Right lung (tissue), 2 donors: ENCODE measurements at regions not wholly inside any gene's neighbourhood (a gene's known extent, or its start where the extent isn't known, plus 50 kb on each side); places are given as distances from the start of the nearest gene placed in this dataset.

Experiments
- DNase-seq, 2 donors: peaks; one replicate each; pipeline ENCODE4 v3.0.0-alpha.2; 2013

DNA sequence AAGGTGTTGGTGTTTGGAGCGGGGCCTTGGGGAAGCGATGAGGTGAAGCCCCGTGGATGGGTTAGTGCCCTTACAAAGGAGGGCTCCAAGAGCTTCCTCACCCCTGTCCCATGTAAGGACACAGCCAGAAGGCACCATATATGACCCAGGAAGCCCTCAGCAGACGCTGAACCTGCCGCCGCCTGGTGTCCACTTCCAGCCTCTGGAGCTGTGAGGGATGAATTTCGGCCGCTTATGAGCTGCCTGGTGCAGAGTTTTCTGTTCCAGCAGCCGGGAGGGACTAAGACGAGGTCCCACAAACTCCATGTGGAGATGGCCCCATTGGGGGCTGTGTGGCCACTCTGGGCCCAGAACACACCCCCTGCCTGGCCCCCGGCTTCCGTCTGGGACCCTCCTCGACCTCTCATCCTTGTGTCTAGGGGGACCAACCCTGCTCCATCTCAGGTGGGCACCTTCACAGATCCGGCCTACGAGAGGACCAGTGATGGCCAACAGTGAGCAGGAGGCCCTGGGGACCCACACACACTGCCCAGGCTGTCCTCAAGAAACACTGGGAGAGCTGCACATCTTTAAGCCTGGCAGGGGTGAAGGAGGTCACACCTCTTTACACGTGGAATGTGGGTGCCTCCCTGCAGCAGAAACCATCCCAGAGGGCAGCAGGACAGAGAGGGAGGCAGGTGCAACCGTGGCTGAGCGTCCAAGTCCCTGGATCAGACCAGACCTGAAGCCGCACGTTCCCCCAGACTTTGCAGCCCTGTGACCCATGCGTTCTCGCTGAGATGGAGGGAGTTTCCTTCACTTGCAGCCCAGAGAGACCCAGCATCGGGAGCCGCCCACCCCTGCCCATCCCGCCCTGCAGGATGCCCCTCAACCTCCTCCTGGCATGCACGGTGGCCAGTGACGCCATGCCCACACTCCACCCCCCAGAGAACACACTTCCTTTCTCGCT is 96.1 kb downstream of the PDGFA start:
- DNase-seq = no peak

DNA sequence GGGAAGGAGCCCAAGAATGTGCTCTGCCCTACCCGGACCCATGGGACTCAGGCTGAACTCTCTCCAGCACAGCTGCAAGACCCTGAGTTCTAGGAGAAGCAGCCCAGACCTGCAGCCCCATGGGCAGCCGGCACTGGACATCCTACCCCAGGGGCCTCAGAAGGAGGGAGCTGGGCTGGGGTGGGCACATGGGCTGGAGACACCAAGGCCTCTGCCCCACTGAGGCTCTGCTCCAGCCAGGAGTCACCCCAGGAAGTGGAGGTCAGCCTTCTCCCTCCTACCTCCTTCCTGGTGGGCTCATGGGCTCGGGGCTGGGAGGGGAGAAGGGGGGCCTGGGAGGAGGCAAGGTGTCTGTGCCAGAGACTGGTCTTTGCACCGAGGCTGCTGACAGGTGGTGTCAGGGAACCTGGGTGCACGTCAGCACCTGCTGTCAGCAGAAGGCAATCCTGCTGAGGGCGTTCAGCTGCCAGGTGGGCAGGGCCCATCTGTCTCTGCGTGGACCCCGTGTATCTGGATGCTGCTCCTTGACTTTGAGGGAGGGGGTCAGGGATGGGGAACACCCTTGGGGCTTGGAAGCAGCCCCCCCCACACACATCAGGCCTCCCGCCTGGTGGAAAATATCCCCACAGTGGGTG is 95.2 kb downstream of the PDGFA start:
- no peak for DNase-seq

DNA sequence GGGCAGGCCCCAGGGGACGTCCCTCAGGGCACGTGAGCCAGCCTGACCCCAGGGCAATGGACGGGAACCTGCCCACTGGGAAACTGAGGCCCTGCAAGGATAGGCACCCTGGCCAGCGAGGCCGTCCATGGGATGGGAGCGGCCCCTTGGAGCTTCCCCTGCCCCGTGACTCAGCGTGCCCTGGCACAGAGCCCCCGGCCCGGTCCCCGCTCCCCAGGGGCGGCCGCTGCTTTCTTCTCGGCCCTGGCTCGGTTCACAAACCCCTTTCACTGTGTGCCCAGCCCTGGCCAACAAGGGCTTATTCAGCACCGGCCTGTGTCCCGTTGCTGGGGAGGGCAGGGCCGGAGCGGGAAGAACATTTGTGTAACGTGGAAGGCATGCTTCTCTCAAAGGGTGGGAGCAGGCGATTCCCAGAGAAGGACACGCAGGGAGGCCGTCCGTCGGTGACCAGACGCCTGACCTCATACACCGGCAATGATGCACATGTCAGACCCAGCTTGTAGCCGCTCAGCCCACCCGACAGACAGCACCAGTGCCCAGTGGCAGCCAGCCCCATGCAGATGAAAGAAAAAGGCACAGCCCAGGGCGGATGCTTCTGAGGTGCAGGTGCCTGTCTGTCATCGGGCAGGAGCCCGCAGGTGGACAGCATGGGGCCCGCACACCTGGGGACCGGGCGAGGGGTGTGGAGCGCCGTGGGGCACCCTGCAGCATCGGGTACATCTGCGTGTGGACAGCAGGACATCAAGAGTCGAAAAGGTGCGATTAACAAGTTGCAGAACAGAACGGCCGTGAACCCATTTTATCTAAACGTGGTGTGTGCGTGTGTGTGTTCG is 94.5 kb downstream of the PDGFA start:
- no peak for DNase-seq

DNA sequence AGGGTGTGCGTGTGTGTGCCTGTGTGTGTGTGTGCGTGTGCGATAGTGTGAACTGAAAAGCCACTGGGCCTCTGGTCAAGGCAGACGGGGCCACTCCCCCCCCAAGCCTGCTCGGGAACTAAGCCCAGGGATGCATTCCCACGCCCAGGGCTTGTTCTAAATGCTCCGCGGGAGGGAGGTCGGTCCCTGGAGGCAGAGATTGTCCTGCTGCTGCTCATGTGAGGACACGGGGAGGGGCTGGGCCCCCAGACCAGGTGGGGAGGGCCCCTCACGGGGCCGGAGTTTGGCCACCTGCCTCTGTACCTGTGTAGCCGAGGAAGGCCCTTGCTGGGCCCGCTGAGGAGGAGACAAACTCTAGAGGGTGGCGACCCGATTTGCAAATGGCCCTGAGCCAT is 93.9 kb downstream of the PDGFA start:
- DNase-seq = no peak

DNA sequence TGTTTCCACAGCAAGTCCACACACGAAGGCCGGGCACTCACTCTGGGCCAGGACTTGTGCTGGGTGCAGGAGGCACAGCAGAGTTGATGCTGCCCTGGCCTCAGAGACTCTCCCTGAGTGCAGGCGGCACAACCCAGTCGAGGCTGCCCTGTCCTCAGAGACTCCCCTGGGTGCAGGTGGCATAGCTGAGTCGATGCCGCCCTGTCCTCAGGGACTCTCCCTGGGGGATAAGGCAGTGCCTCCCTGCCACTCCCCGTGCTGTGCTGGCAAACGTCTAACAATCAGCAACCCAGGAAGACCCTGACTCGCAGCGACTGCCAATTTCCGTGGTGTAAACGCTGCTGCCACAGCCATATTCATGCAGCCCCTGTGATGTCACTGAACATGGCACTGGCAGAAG is 93.1 kb downstream of the PDGFA start:
- DNase-seq = no peak

DNA sequence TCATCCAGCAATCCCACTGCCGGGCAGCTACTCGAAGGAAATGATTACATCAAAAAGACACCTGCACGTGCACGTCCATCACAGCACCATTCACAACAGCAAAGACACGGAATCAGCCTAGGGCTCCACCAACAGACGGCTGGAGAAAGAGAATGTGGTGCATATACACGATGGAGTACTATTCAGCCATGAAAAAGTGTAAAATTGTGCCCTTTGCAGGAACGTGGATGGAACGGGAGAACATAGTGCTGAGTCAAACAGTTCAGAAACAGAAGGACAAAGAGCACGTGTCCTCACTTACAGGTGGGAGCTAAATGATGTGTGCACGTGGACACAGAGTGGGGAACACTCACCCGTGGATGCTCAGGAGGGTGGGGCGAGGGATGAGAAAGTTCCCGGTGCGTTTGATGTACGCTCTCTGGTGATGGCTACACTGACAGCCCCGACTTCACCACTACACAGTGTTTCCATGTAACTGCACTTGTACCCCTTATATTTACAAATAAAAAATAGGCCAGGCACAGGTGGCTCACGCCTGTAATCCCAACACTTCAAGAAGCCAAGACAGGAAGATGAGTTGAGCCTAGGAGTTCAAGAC is 92.0 kb downstream of the PDGFA start:
- no peak for DNase-seq

DNA sequence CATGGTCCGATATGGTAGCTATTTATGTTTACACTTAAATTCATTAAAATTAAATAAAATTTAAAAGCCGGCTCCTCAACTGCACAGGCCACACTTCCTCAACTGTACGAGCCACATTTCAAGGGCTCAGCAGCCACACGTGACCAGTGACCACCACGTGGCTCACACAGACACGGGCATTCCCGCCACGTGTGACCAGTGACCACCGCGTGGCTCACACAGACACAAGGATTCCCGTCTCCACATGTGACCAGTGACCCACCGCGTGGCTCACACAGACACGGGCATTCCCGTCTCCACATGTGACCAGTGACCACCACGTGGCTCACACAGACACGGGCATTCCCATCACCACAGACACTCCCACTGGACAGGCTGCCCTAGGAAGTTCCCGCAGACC is 91.3 kb downstream of the PDGFA start:
- DNase-seq = no peak

DNA sequence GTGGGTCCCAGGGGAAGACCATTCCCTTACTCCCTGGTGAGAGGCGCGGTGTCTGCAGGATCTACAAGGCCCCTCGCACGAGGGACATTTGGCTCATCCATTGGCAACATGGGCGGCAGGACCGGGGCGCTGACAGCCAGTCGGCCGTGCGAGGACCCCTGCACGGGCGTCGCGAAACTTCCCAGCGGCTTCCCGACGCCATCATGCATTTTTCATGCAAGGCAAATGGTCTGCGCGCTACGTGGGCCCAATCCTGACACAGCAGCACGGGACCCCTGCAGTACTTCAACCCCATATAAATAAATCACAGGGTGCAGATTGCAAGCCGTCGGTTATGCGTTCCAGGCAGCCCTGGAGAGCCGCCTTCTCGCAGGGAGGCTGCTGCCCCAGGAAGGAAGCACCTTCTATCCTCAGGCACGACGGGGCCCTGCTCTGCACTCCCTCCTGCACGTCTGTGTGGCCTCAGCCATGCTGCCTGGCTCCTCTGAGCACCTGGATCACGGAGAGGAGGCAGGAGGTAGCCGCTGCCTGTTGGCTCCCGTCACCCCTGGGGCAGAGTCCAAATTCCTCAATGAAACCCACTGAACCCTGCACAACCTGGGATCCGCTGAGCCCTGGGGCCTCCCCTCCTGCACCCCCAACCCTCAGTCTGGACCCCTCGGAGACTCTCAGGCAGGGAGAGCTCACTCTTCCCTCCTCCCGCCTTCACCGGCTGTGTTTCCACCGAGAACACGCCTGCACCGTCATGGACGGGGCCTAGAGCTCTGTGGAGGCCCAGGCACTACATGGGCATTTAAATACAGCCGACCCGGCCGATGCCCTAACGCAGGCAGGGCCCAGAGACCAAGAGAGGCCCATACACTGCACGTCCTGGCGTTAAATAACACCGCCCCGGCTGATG is 90.5 kb downstream of the PDGFA start:
- DNase-seq = no peak

DNA sequence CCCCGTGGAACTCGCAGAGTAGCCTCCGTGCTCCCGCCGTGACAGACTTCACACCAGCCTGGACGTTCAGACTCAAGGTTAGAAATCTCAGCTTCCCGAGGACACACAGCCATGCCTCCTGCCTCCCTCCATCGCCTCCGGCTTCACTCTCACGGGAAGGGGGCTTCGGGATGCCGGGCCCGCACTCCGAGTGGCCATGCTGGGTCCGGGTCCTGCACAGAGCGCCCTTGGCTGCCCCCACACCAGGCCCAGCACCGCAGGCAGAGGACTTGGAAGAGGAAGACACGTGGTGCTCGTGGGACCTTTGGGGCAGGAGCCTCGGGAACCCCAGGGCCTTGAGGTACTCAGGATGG is 89.8 kb downstream of the PDGFA start:
- DNase-seq = no peak

DNA sequence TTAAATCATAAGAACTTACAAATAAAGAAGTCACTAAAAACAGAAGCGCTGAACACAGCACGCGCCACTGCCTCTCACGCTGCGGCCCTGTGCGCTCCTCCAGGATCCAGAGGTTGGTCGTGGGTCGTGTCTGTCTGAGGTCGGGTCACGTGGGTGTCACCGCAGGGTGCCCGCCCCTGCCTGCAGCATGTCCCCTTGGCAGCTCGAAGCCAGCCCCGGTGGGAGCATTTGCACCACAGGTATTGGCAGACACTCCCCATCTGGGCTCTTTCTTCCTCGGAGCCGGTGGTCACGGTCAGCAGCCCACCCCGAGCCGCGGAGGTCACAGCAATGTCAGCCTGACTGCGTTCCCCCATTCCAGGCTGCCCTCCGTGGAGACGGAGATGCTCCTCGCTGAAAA is 88.6 kb downstream of the PDGFA start:
- DNase-seq = no peak

DNA sequence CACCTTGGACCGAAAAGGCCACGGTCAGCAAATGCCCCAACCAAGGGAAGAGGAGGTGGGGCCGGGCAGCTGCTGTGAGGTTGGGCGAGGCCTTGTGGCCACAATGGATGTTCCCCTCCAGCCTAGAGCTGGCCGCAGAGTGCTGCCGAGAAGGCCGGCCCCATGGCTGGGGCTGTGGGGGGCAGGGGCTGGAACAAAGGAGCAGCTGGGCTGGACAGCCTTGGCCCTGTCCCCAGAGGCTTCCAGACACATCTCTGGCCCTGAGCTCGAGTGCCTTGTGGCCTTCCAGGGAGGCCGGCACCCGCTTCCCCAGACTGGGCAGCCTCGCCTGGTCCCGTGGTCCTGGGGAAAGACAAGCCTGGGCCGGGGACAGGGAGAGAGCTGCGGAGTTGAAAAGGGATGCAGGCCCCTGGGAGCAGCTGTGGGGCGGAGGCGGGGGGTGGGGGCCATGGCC is 88.0 kb downstream of the PDGFA start:
- DNase-seq = no peak

DNA sequence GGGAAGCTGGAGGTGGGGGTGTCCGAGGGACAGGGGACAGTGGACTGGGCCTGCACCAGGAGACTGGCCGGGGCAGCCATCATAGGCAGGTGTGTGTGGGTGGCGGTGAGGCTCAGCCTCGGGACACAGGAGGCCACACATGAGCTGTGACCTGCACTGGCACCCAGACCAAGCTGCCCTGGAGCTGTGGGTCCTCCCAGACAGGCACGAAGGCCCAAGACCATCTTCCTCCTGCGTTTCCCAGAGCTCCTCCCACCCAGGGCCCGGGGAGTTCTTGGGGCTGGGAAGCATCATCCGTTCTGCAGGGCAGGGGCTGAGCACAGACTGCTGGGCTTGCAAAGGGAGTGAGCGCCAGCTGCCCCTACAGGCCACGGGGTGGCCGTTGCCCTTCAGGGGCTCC is 87.4 kb downstream of the PDGFA start:
- DNase-seq = no peak

DNA sequence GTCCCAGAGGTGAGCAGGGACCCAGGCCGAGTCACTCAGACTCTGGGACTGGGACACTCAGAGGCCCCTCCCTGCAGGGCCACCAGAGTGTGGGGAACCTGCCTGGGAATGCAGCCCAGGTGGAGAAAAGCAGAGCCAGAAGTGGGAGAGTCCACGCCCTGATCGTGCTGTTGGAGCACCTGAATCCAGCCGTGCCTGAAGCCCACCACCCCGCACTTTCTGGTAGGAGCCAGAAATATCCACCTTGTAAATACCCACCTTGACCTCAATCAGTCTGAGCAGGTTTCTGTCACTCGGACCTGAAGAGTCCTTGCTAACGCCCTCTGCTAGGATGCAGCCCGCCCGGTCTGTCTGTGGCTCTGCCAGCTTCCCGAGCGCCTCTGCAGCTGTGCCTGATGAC is 86.7 kb downstream of the PDGFA start:
- DNase-seq = no peak

DNA sequence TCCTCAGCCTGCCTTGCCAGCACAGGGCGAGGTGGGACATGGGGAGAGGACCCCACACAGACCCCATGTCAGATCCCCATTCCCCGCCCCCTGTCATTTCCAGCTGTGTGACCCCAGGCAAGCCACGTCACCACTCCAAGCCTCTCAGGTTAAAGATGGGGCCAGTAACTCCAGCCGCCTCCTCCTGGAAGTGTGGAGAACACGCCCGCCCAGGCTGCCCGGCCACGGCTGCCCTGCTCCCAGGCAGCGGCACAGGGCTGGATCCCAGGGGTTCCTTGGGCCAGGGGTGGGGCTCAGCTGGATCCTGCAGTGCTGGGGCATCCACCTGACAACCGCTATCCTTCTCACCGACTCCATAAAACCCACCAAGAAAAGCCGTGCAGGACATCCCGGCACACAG is 86.1 kb downstream of the PDGFA start:
- DNase-seq = no peak

DNA sequence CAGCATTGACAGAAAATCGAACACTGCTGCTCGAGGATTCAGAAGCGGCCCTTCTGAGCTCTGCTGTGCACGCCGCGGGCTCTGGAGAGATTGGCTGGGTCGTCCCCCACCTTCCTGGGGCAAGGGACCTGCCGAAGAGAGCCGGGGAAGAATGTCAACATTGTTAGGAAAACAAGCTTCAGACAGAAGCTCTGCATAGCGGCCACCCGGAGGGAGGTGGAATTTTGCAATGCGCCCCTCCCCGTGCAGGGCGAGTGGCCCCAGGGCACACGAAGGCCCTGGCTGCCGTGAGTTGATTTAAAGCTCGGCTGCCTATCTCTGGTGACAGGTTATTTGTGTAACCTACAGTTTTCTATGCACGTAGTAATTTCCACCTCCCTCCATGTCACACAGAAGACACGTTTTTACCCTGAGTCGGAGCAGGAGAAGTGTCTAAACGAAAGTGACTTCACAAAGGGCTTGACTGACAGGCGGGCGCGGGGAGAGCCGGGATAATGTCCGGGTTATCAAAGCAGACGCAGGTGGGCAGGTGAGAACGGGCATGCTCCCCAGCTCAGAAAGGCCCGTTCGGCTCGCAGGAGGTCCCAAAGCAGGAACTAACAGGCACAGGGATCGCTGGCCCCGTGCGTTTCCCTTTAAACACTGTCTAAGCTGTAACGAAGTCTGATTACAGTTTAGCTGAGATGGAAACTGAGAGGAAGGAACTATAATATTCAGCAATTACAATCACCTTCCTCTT is 84.6 kb downstream of the PDGFA start:
- no peak for DNase-seq

DNA sequence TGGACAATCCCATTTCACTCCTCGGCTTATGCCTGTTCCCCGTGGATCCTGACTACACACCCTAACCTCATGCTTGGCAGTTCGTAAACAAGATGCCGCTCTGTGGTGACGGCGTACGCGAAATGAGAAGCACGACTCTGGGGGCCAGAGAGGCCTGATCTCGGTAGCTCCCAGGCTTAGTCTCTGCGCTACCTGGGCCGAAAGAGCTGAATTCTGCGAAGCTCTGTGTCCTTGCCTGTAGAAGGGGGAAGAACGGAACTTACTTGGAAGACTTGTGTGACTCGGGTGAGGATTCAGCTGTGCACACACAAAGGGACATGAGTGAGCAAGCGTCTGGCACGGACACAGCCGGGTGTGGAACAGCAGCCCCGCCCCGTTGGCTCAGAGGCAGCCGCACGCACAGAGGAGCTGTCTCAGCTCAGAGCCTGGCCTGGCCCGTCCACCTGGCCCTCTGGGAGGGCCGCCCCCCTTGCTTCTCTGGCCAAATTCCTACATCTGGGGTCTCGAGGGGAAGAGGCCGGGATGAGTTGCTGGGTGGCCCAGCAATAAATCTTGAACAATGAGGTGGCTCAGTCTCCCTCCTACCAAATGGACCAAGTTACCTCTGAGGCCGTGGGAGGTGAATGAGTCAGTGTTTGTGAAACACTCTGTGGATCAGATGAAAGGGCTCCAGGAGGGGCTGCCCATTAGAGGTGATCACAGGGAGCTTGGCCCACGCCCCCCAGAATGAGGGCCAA is 83.8 kb downstream of the PDGFA start:
- no peak for DNase-seq

DNA sequence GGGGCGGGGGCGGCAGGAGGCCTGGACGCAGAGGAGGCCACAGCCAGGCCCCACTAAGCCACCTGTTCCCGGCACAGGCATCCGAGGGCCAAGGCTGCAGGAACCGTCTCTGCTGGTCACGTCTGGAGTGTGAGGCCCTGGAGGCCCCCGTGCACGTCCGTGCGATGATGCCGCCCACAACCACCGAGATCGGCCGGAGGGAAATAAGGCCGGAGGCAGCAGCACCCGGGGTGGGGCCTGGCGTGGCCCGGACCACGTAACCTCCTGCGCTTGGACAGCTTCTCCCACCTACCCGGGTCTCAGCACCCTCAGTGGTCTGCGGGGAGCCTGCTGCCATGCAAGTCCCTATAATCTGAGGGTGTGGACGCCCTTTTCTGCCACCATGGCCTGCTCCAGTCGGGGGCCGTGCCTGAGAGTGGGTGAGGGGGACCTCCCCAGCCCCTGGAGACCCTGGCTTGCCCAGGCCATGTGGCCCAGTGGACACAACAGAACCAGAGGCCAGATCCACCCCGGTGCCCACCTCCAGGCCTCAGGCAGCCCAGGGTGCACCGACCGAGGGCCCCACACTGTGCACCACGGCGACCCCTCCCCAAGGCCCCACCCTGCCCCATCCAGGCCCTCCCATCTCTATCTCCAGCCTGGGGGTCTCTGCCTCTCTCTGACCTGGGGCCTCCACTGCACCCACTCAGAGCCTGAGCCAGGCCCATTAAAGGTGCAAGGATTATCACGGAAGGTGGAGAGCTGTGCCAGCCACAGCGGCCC is 83.1 kb downstream of the PDGFA start:
- no peak for DNase-seq

DNA sequence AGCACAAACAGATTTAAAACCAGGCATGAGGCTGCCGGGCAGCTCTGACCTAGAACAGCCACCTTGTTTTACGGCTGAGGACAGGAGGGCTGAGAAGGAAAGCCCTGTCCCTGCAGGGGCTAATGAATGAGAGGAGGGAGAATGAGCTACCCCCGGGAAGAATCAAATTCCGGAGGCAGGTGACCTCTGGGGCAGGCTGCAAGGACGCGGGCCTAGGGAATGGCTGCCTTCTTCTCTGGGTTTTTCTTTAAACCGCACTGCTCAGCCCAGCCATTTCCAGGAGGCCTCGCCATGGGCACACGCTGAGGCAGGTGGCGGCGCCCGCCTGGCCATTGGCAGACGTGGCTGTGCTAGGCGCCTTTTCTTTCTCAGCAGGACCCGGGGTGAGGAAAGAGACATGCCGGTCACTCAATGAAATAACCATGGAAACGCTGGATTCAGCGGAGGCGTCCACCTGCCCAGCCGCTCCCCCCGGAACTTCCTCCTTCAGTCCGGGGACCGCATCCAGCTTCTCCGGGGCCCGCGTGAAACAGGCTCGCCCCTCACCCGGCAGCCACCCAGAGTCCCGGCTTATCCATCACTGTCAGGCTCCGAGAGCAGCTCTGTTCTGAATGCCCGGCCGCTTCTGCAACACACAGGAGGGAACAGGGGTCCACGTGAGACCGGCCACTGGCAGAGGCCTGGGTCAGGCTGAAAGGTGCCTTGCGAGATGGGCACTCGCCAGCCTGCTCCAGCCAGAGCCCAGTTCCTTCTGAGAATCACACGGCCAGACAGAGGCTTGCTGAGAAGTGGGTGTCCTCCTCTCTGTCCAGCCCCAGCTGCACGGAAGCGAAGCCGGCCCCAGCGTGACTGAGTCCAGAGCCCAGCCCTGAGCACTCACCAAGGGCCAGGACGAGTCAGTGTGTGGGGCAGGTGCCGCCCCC is 82.1 kb downstream of the PDGFA start:
- DNase-seq = no peak
